H1 (cell line): ENCODE measurements at regions not wholly inside any gene's neighbourhood (a gene's known extent, or its start where the extent isn't known, plus 50 kb on each side); places are given as distances from the start of the nearest gene placed in this dataset.

Experiments used
- CTCF ChIA-PET: fragments of 300-600 bp; sonication (Branson Sonifier 250); formaldehyde crosslinking; loops from one replicate; lab custom pipeline; 2021; ENCODE audit not compliant: partially characterized antibody; lab: Charles Lee
- POLR2A ChIA-PET: fragments of 300-600 bp; sonication (Branson Sonifier 250); formaldehyde crosslinking; loops from one replicate; lab custom pipeline; 2021; ENCODE audit warnings: inconsistent platforms; ENCODE audit not compliant: partially characterized antibody; lab: Charles Lee
- DNase-seq, 2 experiments: peaks; one replicate each; pipeline versions ENCODE4 v3.0.0 to v3.0.0-alpha.2; 2010 to 2022; ENCODE audit warnings: low spot score in 2 of 2, low read depth in 1 of 2, mixed read lengths in 1 of 2
- FAIRE-seq: peaks from 2 replicates; lab custom pipeline; 2011; peaks lifted over from hg19 to GRCh38; lab: Jason Lieb, UNC
- H2AFZ ChIP-seq: 2 replicates; pipeline ENCODE4 v1.8.1; 2012; ENCODE audit warnings: low read length, inconsistent platforms
- H2AK5ac ChIP-seq: 2 replicates; pipeline ENCODE4 v1.6.1; 2013; ENCODE audit warnings: low read depth, low read length
- H2BK120ac ChIP-seq: replicated peaks from 2 replicates; pipeline ENCODE3; 2013; ENCODE audit warnings: low read depth, low read length, inconsistent platforms
- H2BK12ac ChIP-seq: 2 replicates; pipeline ENCODE4 v1.6.1; 2013; ENCODE audit warnings: low read depth, low read length
- H2BK15ac ChIP-seq: 2 replicates; pipeline ENCODE4 v1.6.1; 2013; ENCODE audit warnings: low read length
- H2BK20ac ChIP-seq: 2 replicates; pipeline ENCODE4 v1.6.1; 2013; ENCODE audit warnings: low read length
- H2BK5ac ChIP-seq: 2 replicates; pipeline ENCODE4 v1.6.1; 2013; ENCODE audit warnings: low read depth, low read length
- H3K14ac ChIP-seq: 2 replicates; pipeline ENCODE4 v1.6.1; 2013; ENCODE audit warnings: inconsistent platforms; ENCODE audit not compliant: insufficient read length
- H3K18ac ChIP-seq: 2 replicates; pipeline ENCODE4 v1.6.1; 2013; ENCODE audit warnings: low read length; ENCODE audit errors: extremely low read depth
- H3K23ac ChIP-seq: 2 replicates; pipeline ENCODE4 v1.6.1; 2013; ENCODE audit warnings: inconsistent platforms; ENCODE audit not compliant: insufficient read length
- H3K23me2 ChIP-seq: 2 replicates; pipeline ENCODE4 v1.6.1; 2013; ENCODE audit warnings: low read depth, low read length
- H3K27ac ChIP-seq: 2 replicates; pipeline ENCODE4 v1.6.1; 2011; ENCODE audit warnings: low read depth, low read length, inconsistent platforms
- H3K27me3 ChIP-seq, 4 experiments: replicated peaks in 1 of 4; 1 replicate in 1 of 4; 2 replicates in 3 of 4; pipeline versions ENCODE4 v1.6.1 to v1.8.1; 2011 to 2013; ENCODE audit warnings: low read length in 3 of 4, mild to moderate bottlenecking in 3 of 4, inconsistent platforms in 2 of 4, mixed read lengths in 2 of 4, moderate library complexity in 1 of 4; ENCODE audit not compliant: control insufficient read depth in 3 of 4, insufficient read depth in 3 of 4; ENCODE audit errors: extremely low read depth in 1 of 4
- H3K36me3 ChIP-seq, 4 experiments: 2 replicates each; pipeline versions ENCODE4 v1.6.1 to v1.8.1; 2011 to 2013; ENCODE audit warnings: mild to moderate bottlenecking in 4 of 4, low read length in 3 of 4, moderate library complexity in 2 of 4, control low read depth in 1 of 4, inconsistent platforms in 1 of 4; ENCODE audit not compliant: insufficient read depth in 4 of 4, control insufficient read depth in 2 of 4
- H3K4ac ChIP-seq: replicated peaks from 2 replicates; pipeline ENCODE3; 2013; ENCODE audit warnings: low read length, low read depth, mixed read lengths, inconsistent platforms; ENCODE audit not compliant: insufficient read length
- H3K4me1 ChIP-seq, 4 experiments: replicated peaks in 1 of 4; 1 replicate in 1 of 4; 2 replicates in 3 of 4; pipeline versions ENCODE4 v1.6.1 to v1.8.1; 2011 to 2013; ENCODE audit warnings: low read length in 3 of 4, inconsistent platforms in 2 of 4, mixed read lengths in 1 of 4; ENCODE audit not compliant: insufficient read depth in 4 of 4, control insufficient read depth in 3 of 4
- H3K4me2 ChIP-seq, 2 experiments: 2 replicates each; pipeline versions ENCODE4 v1.6.1 to v1.8.1; 2011 to 2013; ENCODE audit warnings: low read depth in 2 of 2, low read length in 2 of 2, control low read depth in 1 of 2, inconsistent platforms in 1 of 2, mild to moderate bottlenecking in 1 of 2; ENCODE audit not compliant: insufficient read depth in 1 of 2
- H3K4me3 ChIP-seq, 4 experiments: fragments of 200-600, 300-600 bp in 1 of 4; sonication (generic), shearing (Covaris generic), sonication (Bioruptor Twin) in 1 of 4; 2 replicates each; pipeline versions ENCODE4 v1.5.1 to v1.8.1; 2011 to 2016; ENCODE audit warnings: low read length in 4 of 4, low read depth in 3 of 4, control low read depth in 2 of 4, inconsistent platforms in 2 of 4, mild to moderate bottlenecking in 2 of 4, mixed read lengths in 1 of 4, moderate library complexity in 1 of 4; ENCODE audit not compliant: insufficient read depth in 2 of 4; ENCODE audit errors: extremely low read depth in 1 of 4
- H3K56ac ChIP-seq: replicated peaks from 2 replicates; pipeline ENCODE3; 2013; ENCODE audit warnings: low read depth, mild to moderate bottlenecking, mixed read lengths, low read length, inconsistent platforms; ENCODE audit not compliant: insufficient read length
- H3K79me1 ChIP-seq: 2 replicates; pipeline ENCODE4 v1.6.1; 2013; ENCODE audit warnings: low read depth, low read length, control low read depth
- H3K79me2 ChIP-seq, 2 experiments: 2 replicates each; pipeline versions ENCODE4 v1.6.1 to v1.8.1; 2012 to 2013; ENCODE audit warnings: low read length in 2 of 2, mild to moderate bottlenecking in 2 of 2, inconsistent platforms in 1 of 2; ENCODE audit not compliant: insufficient read depth in 2 of 2, control insufficient read depth in 1 of 2
- H3K9ac ChIP-seq, 4 experiments: replicated peaks in 1 of 4; 1 replicate in 1 of 4; 2 replicates in 3 of 4; pipeline versions ENCODE4 v1.6.1 to v1.8.1; 2011 to 2013; ENCODE audit warnings: low read depth in 3 of 4, low read length in 3 of 4, control low read depth in 2 of 4, mild to moderate bottlenecking in 2 of 4, moderate library complexity in 2 of 4, inconsistent platforms in 1 of 4; ENCODE audit errors: extremely low read depth in 1 of 4
- H3K9me3 ChIP-seq, 2 experiments: 2 replicates each; pipeline versions ENCODE4 v1.6.1 to v1.8.1; 2012 to 2013; ENCODE audit warnings: mild to moderate bottlenecking in 2 of 2, moderate library complexity in 2 of 2, control low read depth in 1 of 2, inconsistent platforms in 1 of 2, low read depth in 1 of 2, low read length in 1 of 2, mixed read lengths in 1 of 2; ENCODE audit not compliant: insufficient read depth in 2 of 2
- H4K20me1 ChIP-seq, 2 experiments: replicated peaks in 1 of 2; 2 replicates each; pipeline versions ENCODE3 to v1.8.1; 2011 to 2013; ENCODE audit warnings: inconsistent platforms in 2 of 2, low read length in 2 of 2, mild to moderate bottlenecking in 1 of 2; ENCODE audit not compliant: insufficient read depth in 2 of 2, control insufficient read depth in 1 of 2
- H4K5ac ChIP-seq: 2 replicates; pipeline ENCODE4 v1.6.1; 2013; ENCODE audit warnings: low read length, low read depth, mixed read lengths, inconsistent platforms; ENCODE audit not compliant: insufficient read length
- H4K8ac ChIP-seq: 2 replicates; pipeline ENCODE4 v1.8.0; 2013; ENCODE audit warnings: mild to moderate bottlenecking, moderate library complexity, low read length, inconsistent platforms; ENCODE audit not compliant: insufficient read depth; ENCODE audit errors: extremely low read depth
- H4K91ac ChIP-seq: replicated peaks from 2 replicates; pipeline ENCODE3; 2013; ENCODE audit warnings: low read length, mixed read lengths, inconsistent platforms; ENCODE audit not compliant: insufficient read length
- CBX5 ChIP-seq: fragments of 300-800, 300-1000 bp; sonication (generic); IDR thresholded peaks from 2 replicates; pipeline ENCODE4 v1.7.1; 2016; ENCODE audit warnings: antibody characterized with exemption, low read length, low read depth
- POLR2A ChIP-seq, 2 experiments: IDR thresholded peaks; 1 replicate in 1 of 2; 2 replicates in 1 of 2; pipeline ENCODE4 v1.6.1; 2011; ENCODE audit warnings: low read depth in 2 of 2, low read length in 2 of 2, mild to moderate bottlenecking in 2 of 2; ENCODE audit errors: control extremely low read depth in 1 of 2
- WGBS, 2 experiments: shearing (Covaris generic) in 1 of 2; methylation state at CpG; one replicate each; pipeline versions ENCODE4 v1.1.6 to v1.1.7; 2013 to 2015; ENCODE audit warnings: low lambda C conversion rate in 2 of 2, mixed read lengths in 2 of 2, inconsistent platforms in 1 of 2, low coverage in 1 of 2, missing lambda C conversion rate in 1 of 2; ENCODE audit not compliant: insufficient replicate concordance in 2 of 2, insufficient coverage in 1 of 2, insufficient read length in 1 of 2; ENCODE audit errors: extremely low coverage in 1 of 2, missing lambda C conversion rate in 1 of 2; 5-methylcytosine and 5-hydroxymethylcytosine counted together

GRCh38 chr10:58457761-58458616 is 54.7 kb upstream of the BICC1 start:
- H2BK12ac ChIP-seq, result no peak overlapping the region
- H3K23ac ChIP-seq, result no peak overlapping the region
- H2BK20ac ChIP-seq, result no peak overlapping the region
- H4K5ac ChIP-seq, result no peak overlapping the region
- peak overlapping the region; percentile 36 for H2AFZ ChIP-seq
- no peaks in the 10 kb centered on the region for H3K79me1 ChIP-seq
- no peaks in the 10 kb centered on the region for H3K79me2 ChIP-seq
- DNase-seq, result no peak
- H3K9me3 ChIP-seq, result peaks cover 0 to 3% of the 10 kb centered on the region in 2 experiments; a peak in 2 of 4 replicates
- no peak overlapping the region for H3K56ac ChIP-seq
- H3K27ac ChIP-seq, result no peak overlapping the region
- TF ChIP-seq POLR2A (IDR thresholded peaks at IDR 0.05; ENCODE audit: control extremely low read depth in 1 of 2, low read depth in 2 of 2, low read length in 2 of 2) (no peak), CBX5 (no peak)
- CTCF ChIA-PET, result interaction anchor here (0.5 to 1.4 kb wide), 4 partner anchors 8 to 73 kb away, joined by 3 read pairs; no protein-coding TSS in a partner anchor
- no peak overlapping the region for H4K8ac ChIP-seq
- no peaks in the 10 kb centered on the region for H3K4me1 ChIP-seq
- no peak overlapping the region for H3K18ac ChIP-seq
- H3K4ac ChIP-seq, result no peak overlapping the region
- no peaks in the 10 kb centered on the region for H3K36me3 ChIP-seq
- no peak overlapping the region for H2BK120ac ChIP-seq
- no peak overlapping the region for H3K4me2 ChIP-seq
- H3K9ac ChIP-seq, result no peak overlapping the region
- 84% methylated on average over 3 of the region's 3 CpGs; no CpG with 5 or more reads in 1 of the 2 experiments for WGBS, 2 experiments
- H4K91ac ChIP-seq, result no peak overlapping the region
- H4K20me1 ChIP-seq, result no peaks in the 10 kb centered on the region
- FAIRE-seq, result no peak
- H2BK15ac ChIP-seq, result no peak overlapping the region
- POLR2A ChIA-PET, result no interaction called here
- H2AK5ac ChIP-seq, result no peak overlapping the region
- no peaks in the 10 kb centered on the region for H3K23me2 ChIP-seq
- no peak overlapping the region for H2BK5ac ChIP-seq
- H3K27me3 ChIP-seq, result no peaks in the 10 kb centered on the region
- no peak overlapping the region for H3K14ac ChIP-seq
- no peak overlapping the region for H3K4me3 ChIP-seq
